Sigmoid colon (tissue), 6 donors: ENCODE measurements at regions not wholly inside any gene's neighbourhood (a gene's known extent, or its start where the extent isn't known, plus 50 kb on each side); places are given as distances from the start of the nearest gene placed in this dataset.

ENCODE experiments used
- DNase-seq: peaks from one replicate; pipeline ENCODE4 v3.0.0-alpha.2; 2019
- H3K27ac ChIP-seq, 4 donors: fragments of 200-600 bp; sonication (generic); one replicate each; pipeline ENCODE4 v1.5.1; 2016 to 2019; ENCODE audit warnings: mild to moderate bottlenecking in 1 of 4
- H3K27me3 ChIP-seq, 3 donors: fragments of 200-600 bp; sonication (generic); one replicate each; pipeline ENCODE4 v1.5.1; 2019; ENCODE audit warnings: mild to moderate bottlenecking in 1 of 3
- H3K36me3 ChIP-seq, 4 donors: fragments of 200-600 bp; sonication (generic); one replicate each; pipeline ENCODE4 v1.5.1; 2016 to 2019
- H3K4me1 ChIP-seq, 4 donors: fragments of 200-600 bp; sonication (generic); one replicate each; pipeline ENCODE4 v1.5.1; 2017 to 2019
- H3K4me3 ChIP-seq, 4 donors: fragments of 200-600 bp; sonication (generic); one replicate each; pipeline ENCODE4 v1.5.1; 2017 to 2019; ENCODE audit warnings: mild to moderate bottlenecking in 2 of 4, moderate library complexity in 1 of 4
- H3K9me3 ChIP-seq, 4 donors: fragments of 200-600 bp in 3 of 4; sonication (generic) in 3 of 4; one replicate each; pipeline versions ENCODE4 v1.5.1 to v1.6.1; 2013 to 2019
- EP300 ChIP-seq, 4 donors: sonication (generic); formaldehyde crosslinking; IDR thresholded peaks; one replicate each; pipeline ENCODE4 v1.6.1; 2017; ENCODE audit warnings: antibody characterized with exemption in 4 of 4
- POLR2A ChIP-seq, 2 donors: fragments of 450-650 bp; IDR thresholded peaks; one replicate each; pipeline ENCODE4 v1.6.1; 2016; ENCODE audit warnings: antibody characterized with exemption in 2 of 2, mild to moderate bottlenecking in 2 of 2, moderate library complexity in 2 of 2
- POLR2AphosphoS5 ChIP-seq, 4 donors: sonication (generic); formaldehyde crosslinking; IDR thresholded peaks; one replicate each; pipeline ENCODE4 v1.6.1; 2017; ENCODE audit warnings: antibody characterized with exemption in 4 of 4
- WGBS, 2 donors: extraction: QIAGEN DNeasy Blood & Tissue Kit; methylation state at CpG; one replicate each; pipeline ENCODE4 v1.1.7; 2013; 5-methylcytosine and 5-hydroxymethylcytosine counted together
- intact Hi-C: fragments of 100-400 bp; cut with DNase I; formaldehyde crosslinking; loops from one replicate; pipeline ENCODE4 v1.15.1; 2023
- TF ChIP-seq, protein P1 (sequence below), 4 experiments: fragments of 450-650 bp in 3 of 4; fragments of 200-600 bp in 1 of 4; IDR thresholded peaks; one replicate each; pipeline ENCODE4 v1.5.1; 2016 to 2019; ENCODE audit warnings: antibody characterized with exemption in 4 of 4, mild to moderate bottlenecking in 3 of 4, moderate library complexity in 2 of 4
- donor health status: healthy with polysubstance abuse.
- donor health status: healthy.

DNA sequence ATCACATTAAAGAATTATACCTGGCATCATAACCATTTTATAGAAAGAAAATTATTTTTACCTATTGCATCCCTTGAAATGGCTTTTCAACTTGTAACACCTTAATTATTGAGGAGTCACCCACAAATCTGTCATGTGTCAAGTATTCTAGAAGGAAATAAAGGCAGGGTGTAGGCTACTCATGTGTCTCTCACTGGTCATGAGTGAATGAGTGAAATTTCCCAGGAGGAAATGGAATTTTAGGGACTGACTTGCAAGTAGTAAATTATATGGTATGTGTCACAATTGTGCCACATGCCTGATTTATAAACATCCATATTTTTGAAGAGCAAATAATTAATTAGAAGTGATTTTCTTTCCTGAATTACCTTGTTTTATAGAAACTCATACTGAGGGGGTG is 310.5 kb upstream of the ADAMTS9 start:
- Histone ChIP-seq H3K4me3 (no peak overlapping the region), H3K36me3 (no peaks in the 10 kb centered on the region), H3K4me1 (peaks cover 0 to 9% (median 0%) of the 10 kb centered on the region in 4 donors), H3K9me3 (no peaks in the 10 kb centered on the region), H3K27me3 (no peaks in the 10 kb centered on the region), H3K27ac (no peak overlapping the region)
- no peak for DNase-seq
- TF ChIP-seq, protein P1, sequence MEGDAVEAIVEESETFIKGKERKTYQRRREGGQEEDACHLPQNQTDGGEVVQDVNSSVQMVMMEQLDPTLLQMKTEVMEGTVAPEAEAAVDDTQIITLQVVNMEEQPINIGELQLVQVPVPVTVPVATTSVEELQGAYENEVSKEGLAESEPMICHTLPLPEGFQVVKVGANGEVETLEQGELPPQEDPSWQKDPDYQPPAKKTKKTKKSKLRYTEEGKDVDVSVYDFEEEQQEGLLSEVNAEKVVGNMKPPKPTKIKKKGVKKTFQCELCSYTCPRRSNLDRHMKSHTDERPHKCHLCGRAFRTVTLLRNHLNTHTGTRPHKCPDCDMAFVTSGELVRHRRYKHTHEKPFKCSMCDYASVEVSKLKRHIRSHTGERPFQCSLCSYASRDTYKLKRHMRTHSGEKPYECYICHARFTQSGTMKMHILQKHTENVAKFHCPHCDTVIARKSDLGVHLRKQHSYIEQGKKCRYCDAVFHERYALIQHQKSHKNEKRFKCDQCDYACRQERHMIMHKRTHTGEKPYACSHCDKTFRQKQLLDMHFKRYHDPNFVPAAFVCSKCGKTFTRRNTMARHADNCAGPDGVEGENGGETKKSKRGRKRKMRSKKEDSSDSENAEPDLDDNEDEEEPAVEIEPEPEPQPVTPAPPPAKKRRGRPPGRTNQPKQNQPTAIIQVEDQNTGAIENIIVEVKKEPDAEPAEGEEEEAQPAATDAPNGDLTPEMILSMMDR (IDR thresholded peaks at IDR 0.05), result no peak
- intact Hi-C loops, result no loop called here

GRCh38 chr3:64995857-64996551 is 308.2 kb upstream of the ADAMTS9 start:
- TF ChIP-seq POLR2AphosphoS5 (IDR thresholded peaks at IDR 0.05), result no peak
- TF ChIP-seq EP300 (IDR thresholded peaks at IDR 0.05), result no peak
- TF ChIP-seq, protein P1 (IDR thresholded peaks at IDR 0.05), result no peak
- no peak for TF ChIP-seq POLR2A (IDR thresholded peaks at IDR 0.05)
- Histone ChIP-seq H3K27ac (no peak overlapping the region), H3K4me1 (peaks cover 0 to 9% (median 0%) of the 10 kb centered on the region in 4 donors), H3K4me3 (no peak overlapping the region), H3K36me3 (no peaks in the 10 kb centered on the region), H3K27me3 (no peaks in the 10 kb centered on the region), H3K9me3 (no peaks in the 10 kb centered on the region)
- intact Hi-C loops, result no loop called here
- 37 to 50% methylated on average over 9 of the region's 9 CpGs for WGBS, 2 donors
- DNase-seq, result no peak

- H3K36me3 ChIP-seq, result no peaks in the 10 kb centered on the region
- intact Hi-C loops, result no loop called here
- WGBS, 2 donors, result 87 to 88% methylated on average over 6 of the region's 6 CpGs
- TF ChIP-seq POLR2AphosphoS5 (IDR thresholded peaks at IDR 0.05) (no peak), EP300 (IDR thresholded peaks at IDR 0.05) (no peak), POLR2A (IDR thresholded peaks at IDR 0.05) (no peak)
- TF ChIP-seq, protein P1 (IDR thresholded peaks at IDR 0.05), result no peak
- H3K4me1 ChIP-seq, result peaks cover 0 to 9% (median 0%) of the 10 kb centered on the region in 4 donors
- no peaks in the 10 kb centered on the region for H3K9me3 ChIP-seq
- no peak for DNase-seq
- no peaks in the 10 kb centered on the region for H3K27me3 ChIP-seq
- H3K27ac ChIP-seq, result no peak overlapping the region
- no peak overlapping the region for H3K4me3 ChIP-seq
Observed at GRCh38 chr3:64993781-64994180, 306.0 kb upstream of the ADAMTS9 start.

DNA sequence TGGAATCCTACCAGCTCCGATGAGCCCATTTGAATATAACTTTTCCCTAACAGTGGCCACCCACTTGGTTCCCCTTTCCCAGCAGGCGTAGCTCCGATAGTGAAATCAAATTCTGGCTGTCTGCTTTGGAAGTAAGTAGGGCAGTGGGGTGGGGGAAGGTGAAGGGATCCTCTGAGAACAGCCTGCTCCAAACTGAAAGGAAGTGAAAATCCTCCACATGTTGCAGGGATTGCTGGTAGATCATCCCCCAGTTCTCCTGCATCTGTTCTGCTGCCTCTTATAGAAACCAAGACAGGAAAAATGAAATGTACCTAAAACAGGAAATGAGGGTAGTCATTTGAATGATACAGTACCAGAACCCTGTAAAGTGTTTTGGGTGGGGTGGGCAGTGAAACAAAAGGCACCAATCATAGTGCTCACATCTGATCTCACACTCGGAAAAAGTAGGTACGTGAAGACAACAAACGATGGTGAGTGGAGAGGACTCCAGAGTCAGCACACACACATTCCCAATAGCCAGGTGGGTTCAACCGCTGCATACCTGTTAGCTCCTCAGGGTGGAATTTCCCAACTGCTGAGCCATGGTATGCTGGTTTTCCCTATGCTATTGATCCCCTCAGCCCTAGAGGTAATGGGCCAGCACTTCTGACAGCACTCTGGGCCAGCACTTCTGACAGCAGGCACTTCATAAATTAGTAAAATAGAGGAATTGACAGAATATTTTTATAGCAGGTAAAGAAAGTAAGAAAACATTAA is 304.9 kb upstream of the ADAMTS9 start:
- 76 to 88% methylated on average over 7 of the region's 7 CpGs for WGBS, 2 donors
- no peak overlapping the region for H3K4me3 ChIP-seq
- no peaks in the 10 kb centered on the region for H3K27me3 ChIP-seq
- H3K27ac ChIP-seq, result no peak overlapping the region
- peaks cover 0 to 9% (median 0%) of the 10 kb centered on the region in 4 donors for H3K4me1 ChIP-seq
- H3K9me3 ChIP-seq, result no peaks in the 10 kb centered on the region
- TF ChIP-seq, protein P1 (IDR thresholded peaks at IDR 0.05), result no peak
- TF ChIP-seq EP300 (IDR thresholded peaks at IDR 0.05) (no peak), POLR2A (IDR thresholded peaks at IDR 0.05) (no peak), POLR2AphosphoS5 (IDR thresholded peaks at IDR 0.05) (no peak)
- intact Hi-C loops, result no loop called here
- no peaks in the 10 kb centered on the region for H3K36me3 ChIP-seq
- DNase-seq, result no peak
